NCI-H1092 (cell line): ENCODE measurements at regions not wholly inside any gene's neighbourhood (a gene's known extent, or its start where the extent isn't known, plus 50 kb on each side); places are given as distances from the start of the nearest gene placed in this dataset.

Experiments
- DNase-seq: peaks from one replicate; lab custom pipeline; 2025; lab: John Stamatoyannopoulos, UW

DNA sequence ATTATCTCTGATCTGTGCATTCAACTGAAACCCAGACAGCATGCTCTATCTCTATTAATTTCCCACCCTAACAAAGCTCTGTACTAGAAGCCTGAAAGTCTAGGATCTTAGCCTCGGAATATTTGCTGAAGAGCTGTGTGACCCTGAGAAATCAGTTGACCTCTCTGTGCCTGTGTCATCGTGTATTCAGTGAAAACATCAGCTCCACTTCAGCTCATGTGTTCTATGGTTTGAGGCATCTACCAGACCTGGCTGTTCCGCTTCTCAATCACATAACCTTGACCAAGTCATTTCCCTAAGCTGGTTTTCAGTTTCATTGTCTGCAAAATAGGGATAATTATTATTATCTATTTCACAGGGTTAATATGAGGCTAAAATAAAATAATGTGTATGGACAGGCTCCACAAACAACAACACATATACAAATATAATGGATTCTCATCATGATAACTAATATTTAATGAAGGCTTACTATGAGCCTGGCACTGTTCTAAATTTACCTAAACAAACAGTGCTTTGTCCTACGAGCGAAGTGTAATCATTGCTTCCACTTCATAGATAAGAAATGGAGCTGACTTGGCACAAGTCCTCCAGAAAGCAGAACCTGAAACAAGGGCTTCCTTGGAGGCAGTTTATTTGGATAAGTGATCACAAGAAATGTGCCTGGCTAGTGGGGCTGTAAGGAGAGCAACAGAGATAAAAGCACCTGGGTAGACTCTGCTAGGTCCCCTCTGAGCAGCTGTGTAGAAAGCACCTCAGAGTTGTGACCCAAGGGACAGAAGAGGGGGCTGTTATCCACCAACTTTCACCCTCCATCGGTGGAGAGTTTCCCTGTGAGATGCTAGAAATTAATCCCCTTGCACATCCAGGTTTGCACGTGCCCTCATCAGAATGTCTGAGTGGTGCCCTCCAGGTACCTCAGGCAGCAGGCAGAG, 356.9 kb downstream of the RAB28 start:
- no peak for DNase-seq

DNA sequence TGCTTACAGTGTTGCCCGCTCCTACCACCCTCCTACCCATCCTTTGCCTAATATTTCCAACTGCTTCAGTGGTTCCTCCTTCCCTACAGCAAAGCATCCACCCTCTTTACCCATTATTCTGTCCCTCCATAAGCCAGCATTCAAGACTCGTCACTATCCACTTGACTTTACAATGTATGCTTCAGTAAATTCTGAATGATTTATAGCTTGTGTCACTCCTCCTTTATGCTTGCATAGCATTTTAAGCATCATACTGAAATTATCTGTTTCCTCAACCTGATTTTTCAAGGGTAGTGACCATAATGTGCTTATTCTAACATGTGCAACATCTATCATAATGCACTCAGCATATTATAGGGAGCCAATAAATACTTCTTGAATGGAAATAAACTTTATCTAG, 365.5 kb downstream of the RAB28 start:
- no peak for DNase-seq

DNA sequence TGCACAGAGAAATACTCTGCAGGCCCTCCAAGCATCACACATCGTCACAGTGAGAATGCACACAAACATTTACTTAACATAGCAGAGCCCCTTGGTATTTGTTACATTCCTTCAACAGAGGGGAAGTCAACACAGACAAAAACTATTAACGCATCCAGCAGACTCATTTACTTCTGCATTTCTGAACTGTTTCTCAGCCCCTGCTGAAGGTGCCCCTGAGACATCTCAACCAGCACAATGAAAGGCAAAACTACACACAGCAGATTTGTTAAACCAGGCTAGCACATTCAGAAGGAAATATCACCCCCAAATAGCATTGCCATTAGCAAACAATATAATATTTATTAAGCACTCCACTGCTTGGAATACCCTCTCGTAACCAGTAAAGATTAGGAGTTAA, 367.0 kb downstream of the RAB28 start:
- DNase-seq, result no peak

DNA sequence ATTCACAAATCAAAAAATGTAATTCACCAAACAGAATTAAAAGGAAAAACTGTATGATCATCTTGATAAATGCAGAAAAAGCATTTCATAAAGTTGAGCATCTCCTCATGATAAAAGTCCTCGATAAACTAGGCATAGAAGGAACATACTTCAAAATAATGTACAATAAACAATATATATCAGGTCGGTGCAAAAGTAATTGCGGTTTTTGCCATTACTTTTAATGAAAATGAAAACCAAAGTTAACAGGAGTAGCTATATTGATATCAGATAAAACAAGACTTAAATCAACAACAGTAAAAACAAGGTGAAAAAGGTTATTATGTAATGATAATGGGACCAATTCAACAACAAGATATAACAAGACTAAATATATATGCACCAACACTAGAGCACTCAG, 372.1 kb downstream of the RAB28 start:
- no peak for DNase-seq

DNA sequence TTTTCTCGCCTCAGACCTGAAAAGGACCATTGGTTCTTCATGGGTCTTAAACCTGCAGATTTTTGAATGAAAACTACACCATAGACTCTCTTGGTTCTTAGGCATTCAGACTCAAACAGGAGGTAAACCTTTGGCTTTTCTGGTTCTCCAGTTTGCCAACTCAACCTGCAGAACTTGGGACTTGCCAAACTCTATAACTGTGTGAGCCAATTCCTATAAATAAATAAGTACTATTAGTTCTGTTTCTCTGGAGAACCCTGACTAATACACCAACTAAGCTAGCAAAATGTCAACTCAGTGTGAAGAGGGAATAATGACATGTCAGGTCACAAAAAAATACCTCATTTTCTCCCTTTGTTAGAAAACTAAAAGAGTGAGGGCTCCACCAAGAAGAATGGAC, 374.6 kb downstream of the RAB28 start:
- no peak for DNase-seq

DNA sequence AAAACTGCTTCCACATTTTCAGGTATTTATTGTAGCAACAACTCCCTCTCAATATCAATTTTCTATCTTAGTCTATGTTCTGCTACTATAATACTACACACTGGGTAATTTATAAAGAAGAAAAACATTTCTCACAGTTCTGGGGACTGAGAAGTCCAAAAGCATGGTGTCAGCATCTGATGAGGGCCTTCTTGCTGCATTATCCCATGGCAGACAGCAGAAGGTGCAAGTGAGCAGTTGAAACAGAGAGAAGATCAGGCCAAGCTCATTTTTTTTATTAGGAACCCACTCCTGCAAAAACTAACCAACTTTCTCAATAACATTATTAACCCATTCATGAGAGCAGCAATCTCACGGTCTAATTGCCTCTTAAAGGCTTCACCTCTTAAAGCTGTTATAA, 376.0 kb downstream of the RAB28 start:
- no peak for DNase-seq

DNA sequence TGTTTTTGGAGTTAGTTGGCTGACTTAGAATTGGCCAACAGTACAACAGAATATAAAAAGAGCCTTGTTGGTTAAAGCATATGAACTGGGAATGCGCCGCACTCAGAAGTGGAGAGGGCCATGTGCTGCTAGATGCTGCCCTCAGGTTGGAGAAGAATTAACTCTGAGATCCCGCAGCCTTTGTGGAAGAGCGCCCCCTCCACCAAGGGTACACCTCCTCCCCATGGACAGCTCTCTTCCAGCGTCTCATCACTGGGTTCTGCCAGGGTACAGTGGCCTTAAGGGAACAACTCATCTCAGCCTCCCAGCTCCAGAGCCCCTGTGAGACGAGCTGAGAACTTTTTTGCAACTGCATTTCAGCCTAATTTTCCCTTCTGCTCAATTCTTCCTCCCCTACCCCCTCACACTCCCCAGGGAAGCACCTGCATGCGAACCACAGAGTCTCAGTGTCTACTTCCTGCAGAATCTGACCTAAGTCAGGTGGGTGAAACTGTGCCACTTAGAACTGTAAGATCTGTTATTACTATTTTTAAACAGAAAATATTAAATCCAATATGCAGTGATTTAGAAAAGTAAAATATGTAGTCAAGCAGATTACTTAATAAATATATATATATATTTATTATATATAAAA, 380.6 kb downstream of the RAB28 start:
- no peak for DNase-seq

DNA sequence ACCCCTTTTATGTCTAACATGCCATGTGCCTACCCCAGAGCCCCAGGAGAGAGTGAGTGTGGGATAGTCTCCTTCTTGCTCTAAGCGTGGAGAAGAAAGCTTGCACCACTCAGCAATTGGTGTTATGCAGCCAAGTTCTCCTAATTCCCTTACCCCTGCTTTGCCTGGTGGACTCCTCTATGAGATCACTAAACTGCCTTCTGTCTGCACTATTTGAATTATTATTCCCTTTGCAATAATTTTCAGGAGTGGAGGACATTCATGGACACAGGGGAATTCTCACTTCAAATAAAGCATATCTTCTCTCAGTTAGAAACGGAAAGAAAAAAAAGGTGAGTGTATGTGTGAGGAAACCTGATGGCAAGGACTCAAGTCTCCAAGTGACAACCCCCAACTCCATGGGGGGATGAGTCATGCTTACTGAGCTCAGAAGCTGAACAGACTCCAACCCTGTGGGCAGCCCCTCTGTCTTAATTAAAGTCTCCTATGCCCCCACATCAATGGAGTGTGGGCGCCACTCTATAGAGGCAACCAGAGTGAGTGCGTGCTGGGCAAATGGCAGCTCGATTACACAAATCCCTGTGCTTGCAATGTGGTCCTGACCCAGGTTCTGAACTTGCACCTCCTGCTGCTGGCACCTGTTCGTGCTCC, 381.9 kb downstream of the RAB28 start:
- DNase-seq, result no peak

DNA sequence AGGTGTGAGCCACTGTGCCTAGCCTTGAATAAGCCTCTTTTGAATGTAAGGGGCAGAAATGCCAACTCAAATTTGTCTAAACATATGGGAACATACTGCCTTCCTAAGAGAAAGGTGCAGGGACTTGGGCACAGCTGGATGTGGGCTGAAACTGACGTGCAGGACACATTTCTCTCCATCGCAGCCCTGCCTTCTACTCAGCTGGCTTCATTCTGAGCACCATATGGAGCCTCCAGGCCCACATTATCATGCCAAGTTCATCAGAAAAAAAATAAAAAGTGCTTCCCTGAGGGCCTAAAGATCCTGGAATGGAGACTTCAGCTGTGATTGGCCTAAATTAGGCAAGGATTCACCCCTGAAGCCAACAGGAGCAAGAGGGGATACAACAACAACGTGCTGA, 386.2 kb downstream of the RAB28 start:
- no peak for DNase-seq

DNA sequence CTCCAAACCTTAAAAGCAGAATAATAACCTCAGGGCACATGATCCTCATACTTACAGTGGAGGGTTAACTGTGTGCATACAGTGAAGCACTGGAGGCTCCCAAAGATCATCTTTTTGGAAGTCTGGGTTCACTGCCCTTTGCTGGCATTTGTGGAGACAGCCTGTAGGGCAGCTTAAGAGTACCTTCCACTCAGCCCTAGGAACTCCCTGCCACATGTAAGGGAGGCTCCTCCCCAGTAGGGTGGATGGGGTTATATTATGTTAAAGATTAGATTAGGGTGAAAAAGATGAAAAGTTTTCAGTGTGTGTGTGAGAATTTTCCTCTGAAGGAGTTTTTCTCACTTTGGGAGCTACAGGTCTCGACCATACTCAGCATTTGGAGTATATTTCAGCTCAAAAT, 388.4 kb downstream of the RAB28 start:
- no peak for DNase-seq

DNA sequence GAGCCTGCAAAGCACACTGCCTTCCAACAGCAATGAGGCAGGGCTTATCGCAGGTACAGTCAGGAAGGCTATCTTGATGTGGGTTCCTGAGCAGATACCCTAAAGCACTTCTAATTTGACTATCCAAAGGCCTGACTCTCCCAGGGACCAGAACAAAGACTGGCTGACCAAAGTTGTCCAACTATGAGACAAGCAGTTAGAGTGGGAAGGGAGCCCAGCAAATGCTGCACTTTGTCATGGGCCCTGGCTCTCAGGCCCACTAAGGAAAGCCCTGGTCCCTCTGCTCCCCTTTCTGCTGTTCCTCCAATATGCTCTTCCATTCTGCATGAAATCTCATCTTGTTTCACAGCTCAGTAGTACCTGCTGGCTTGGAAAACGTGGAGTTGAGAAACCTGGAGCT, 391.0 kb downstream of the RAB28 start:
- DNase-seq, result no peak

DNA sequence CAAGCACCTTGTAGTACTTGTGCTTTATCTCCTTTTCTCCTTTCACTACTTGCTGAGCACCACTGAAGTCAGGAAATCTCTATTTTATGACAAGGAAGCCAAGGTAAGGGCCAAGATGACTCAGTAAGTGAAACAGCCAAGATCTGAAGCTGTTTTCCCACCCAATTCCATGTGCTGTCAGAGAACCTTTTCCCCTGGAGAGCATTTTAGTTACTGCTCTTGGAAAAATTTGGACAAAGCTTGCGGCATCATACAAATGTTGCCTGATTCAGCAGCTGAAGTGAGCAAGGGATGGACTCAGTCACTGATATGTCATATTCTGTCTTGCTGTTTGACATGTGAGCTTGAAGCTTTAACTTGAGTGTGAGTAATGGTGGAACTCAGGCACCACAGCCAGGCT, 391.4 kb downstream of the RAB28 start:
- no peak for DNase-seq

DNA sequence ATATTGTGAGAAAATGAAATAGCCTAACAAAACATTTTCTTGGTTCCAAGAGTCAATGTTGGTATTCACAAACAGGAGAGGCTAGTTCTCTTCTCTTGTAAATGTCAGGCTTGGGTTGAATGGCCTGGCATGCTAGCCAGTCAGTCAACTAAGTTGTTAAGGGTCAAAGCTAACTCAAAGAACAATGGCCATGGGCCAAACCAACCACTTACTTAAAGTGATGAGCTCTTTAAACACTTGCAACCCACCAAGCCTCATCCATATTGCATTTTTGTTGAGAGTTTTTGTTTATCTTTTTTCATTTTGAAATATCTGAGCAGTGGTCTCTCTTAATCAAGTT, 394.5 kb downstream of the RAB28 start:
- DNase-seq, result no peak

DNA sequence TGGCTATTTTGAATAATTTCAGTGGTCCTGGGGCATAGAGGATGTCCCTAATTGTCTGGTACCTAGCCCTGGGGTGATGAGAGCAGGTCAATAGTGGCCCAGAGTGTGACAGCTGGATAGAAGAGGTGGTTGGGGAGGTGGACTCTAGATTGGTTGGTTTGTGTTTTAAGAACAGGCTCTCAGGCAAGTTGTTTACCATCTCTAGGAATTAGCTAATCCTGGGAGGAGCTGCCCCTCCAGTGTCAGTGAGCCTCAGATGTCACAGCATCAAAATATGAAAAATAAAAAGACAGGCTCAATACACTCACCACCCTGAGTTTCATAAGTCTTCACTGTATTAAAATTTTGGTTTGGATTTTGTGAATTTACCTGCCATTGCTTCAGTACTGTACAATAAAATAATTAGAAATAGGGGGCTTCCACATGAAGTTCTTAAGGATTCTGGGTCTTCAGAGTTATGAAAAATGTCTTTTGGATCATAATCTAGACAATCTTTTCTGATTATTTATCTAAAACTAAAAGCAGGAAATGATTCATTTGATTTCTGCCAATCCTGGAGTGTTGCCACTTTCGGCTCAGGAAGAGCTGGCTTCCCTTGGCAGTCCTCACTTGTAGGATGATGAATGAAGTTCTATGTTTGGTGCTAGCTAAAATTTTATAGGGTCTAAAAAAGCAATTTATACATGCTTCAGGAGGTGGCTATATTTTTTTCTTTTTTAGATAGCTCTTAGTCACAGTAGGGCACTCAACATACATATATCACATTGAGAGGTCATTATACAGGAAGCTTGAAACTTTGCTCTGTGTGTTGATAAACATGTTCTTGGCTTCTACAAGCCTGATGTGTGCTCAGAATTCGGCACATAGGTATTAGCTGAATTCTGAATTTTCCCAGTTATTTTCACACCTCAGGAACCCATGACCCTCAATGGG, 395.1 kb downstream of the RAB28 start:
- no peak for DNase-seq

DNA sequence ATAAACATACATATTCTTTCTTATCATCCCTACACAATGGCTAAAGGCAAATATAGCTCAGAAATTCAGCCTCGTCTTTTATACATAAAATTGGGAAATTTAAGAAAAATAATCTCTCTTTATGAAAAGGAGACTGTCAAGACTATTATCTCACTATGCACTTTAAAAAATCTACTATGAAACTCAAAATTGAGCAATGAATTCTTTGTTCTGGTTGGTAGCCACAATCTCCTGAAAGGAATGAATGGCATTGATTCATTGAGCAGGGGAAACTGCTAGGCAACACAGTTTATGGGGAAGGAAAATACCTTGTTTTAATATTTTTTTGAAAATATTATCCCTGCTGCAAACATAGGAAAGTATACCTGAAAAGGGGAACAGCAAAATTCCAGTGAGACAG, 397.1 kb downstream of the RAB28 start:
- DNase-seq, result no peak

DNA sequence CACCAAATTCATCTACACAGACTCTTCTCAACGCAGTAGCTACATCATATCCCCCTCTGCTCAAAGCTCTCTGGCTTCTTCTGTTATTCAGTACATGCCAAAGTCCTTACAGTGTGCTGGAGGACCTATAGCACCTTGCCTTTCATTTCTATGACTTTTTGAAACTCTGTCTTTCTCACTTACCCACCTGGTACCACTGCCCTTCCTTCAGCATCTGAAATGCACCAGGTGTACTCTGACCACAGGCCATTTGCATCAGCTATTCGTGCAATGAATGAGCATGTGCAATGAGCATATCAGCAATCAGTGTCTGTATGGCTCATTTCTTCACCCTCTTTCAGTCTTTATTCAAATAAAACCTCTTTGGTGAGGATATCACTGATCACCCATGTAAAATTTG, 399.9 kb downstream of the RAB28 start:
- DNase-seq, result no peak

DNA sequence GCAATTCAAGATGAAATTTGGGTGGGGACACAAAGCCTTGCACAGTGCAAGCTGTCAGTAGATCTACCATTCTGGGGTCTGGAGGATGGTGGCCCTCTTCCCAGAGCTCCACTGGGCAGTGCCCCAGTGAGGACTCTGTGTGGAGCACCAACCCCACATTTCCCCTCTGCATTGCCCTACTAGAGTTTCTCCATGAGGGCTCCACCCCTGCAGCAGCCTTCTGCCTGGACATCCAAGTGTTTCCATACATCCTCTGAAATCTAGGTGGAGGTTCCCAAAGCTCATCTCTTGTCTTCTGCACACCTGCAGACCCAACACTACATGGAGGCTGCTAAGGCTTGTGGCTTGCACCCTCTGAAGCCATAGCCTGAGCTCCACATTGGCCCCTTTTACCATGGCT, 402.3 kb downstream of the RAB28 start:
- no peak for DNase-seq

DNA sequence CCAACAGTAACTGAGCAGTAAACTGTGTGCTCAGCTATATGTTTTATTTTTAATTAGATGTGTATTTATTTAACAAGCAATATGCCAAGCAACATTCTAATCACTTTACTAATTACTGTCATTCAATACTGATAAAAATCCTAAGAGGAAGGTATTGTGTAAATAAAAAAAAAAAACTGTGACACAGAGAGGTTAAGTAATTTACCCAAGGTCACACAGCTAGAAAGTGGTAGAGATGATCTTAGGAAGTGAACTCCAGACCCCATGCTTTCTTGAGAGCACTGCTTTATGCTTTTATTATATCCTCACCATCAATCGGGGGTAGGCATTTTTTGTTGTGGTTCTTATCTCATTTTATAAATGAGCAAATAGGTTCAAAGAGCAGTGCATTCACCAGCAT, 417.1 kb downstream of the RAB28 start:
- DNase-seq, result no peak

DNA sequence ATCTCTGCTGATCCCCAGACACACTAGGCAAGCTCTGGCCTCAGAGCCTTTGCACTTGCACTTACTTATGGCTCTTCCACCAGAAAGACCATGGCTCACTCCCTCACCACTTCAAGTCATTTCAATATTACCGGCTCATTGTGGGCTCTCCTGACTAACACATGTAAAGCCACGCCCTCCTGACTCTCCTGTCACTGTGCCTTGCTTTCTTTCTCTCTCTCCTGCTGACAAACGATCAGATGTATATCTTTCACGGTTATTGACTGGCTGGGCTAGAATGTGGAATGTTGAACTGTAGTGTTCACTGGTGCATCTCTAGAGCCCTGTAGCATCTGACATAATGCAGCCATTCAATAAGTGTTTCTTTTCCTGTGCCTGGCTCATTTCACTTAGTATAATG, 425.1 kb downstream of the RAB28 start:
- DNase-seq, result no peak

DNA sequence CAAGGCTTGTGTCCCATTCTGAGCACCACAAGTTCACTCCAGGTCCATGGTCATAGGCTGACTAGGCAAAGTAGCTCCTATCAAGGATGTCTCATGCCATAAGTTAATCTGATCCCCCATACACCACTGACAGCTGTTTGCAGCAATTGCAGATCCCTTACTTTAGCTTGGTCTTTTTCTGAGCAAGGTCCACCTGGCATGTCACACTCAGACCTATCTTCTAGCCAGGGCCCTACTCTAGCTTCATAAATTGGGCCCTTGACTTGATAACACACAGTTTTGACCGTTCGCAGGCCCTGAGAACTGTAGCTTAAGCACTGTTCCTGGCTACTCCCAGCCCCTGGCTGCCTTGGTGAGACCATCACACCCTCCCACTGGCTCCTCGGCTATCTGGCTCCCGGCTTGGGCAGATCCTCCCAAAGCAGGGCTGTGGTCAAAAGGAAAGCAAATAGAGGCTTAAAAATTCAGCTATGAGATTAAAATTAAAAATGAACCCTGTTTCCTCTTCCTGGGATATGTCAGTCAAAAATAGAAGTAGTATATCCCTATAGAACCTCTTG, 427.4 kb downstream of the RAB28 start:
- no peak for DNase-seq

DNA sequence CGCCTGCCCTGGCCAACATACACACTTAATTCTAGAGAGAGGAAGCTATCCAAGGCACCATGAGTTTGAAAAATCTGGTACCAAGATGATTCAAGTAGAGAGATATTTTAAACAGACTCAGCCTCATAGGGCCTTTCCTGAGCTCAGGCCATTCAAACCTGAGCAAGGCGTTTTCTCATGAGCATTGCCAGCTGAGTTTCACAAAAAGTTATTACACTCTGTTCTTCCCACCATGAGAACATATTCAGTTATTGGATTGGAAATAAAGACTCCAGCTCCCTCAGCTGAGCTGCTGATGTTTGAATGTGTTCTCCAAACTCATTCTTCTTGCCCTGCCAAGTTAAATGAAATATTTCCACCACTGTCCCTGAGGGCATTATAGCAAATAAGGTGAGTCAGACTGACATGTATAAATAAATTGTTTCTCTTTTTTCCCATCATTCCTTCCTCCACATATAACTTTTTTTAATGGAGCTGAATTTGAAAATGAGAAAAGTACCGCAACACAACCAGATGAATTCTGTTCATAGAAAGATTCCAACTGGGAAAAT, 429.6 kb downstream of the RAB28 start:
- DNase-seq, result no peak

DNA sequence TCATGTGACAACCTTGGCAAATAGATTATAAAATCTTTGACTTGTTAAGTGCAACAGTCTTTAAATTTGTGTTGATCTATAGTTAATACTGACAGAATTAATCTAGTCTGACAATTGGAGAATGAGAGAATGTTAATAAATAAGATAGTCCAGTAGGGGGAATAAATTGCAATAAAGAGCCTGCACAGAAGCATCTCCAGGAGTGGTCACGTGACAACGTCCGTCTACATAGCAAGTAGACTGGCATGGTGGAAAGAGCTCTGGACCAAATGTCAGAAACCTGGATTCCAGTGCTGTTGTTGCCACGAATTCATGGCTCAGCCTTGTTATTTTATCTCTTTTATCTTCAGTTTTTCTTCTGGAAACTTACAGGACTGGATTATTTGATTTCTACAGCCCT, 436.5 kb downstream of the RAB28 start:
- no peak for DNase-seq
